HG03139 (cell line): ENCODE measurements at regions not wholly inside any gene's neighbourhood (a gene's known extent, or its start where the extent isn't known, plus 50 kb on each side); places are given as distances from the start of the nearest gene placed in this dataset.

Source experiments
- ATAC-seq: cut with Tn5 transposase; IDR thresholded peaks from one replicate; pipeline ENCODE4 v1.9.1; 2021; ENCODE audit not compliant: unreplicated experiment

DNA sequence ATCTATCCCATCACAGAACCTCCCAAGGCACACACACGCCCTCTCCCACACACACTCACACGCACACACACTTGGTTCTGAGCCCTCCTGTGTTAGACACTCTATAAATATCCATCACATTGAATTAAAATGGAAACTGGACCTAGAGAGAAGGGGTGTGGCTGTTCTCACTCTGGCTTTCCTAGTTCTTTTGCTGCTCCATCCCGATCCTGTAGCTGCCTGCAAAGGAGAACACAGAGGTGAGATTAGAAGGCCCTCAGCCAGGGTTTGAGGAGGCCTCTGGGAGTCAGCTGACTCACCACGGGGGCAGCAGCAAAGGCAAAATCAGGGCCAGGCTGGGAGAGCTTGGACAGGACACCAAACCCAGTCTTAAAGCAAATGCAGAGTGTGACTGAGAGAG lies 192.3 kb upstream of the CADM1 start:
- no peak for ATAC-seq

DNA sequence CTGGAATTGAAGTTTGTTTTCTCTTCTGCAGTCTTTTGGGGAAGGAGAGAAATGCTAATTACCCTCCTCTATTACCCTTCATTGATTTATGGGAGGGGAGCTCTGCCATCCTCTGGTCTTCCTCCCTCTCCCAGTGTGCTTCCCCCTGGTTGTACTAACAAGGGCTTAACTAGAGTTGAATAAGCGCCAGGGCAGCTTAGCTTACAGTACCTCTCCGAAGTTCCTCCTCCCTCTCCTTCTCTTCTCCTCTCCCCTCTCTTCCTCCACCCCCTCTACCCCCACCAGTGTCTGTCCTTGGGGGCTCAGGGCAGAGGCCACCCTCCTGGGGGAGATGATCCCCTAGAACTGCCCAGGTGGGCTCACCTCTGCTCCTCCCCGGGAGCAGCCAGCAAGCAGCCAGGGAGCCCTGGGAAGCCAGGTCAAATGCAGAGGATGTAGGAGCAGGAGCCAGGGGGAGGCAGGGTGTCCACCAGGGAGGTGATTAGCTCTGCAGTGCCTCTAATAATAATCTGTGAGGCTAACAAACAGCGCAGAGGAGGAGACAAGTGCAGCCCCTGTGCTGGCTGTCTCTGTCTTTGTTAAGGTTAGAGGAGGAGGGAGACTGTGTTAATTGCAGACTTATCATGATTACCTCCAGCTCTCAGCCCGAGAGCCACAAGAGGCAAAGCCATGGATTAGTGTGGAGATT lies 191.6 kb upstream of the CADM1 start:
- ATAC-seq: no peak

DNA sequence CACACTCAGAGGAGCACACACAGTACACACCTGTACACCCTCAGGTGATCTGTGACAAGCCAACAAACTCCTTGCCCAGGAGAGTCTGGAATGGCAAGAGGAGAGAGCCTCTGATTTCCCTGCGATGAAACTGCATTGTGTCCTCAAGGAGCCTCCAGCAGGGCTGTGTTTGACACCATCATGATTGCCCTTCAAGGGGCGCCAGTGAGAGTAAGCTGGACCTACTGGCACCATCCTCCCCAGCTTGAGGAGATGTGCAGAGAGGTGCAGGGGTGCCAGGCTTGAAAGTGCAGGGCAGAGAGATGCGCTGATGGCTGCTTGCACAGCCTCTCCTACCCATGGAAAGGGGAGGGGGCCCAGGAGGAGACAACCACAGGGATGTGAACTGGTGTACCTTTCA lies 188.8 kb upstream of the CADM1 start:
- no peak for ATAC-seq

GRCh38 chr11:115691030-115691429 lies 186.8 kb upstream of the CADM1 start:
- ATAC-seq: no peak

DNA sequence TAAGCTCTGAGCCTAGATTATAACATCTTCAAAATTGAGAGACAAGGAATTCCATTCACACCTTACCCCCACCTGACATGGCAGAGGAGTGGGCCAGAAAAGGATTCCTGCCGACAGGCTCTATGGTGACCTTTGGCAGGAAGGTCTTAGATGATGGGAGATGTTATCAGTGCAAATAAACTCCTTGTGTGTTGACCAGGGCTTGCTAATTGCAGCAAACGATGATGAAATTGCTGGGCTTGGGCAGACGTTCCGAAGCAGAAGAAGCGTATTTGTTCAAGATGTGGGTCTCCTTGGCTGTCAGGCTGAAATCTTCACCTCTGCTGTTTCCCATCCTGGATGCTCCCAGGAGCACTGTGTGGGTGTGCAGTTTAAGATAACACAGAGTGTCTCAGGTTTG lies 183.7 kb upstream of the CADM1 start:
- no peak for ATAC-seq

GRCh38 chr11:115684699-115685098 lies 180.5 kb upstream of the CADM1 start:
- ATAC-seq: no peak

GRCh38 chr11:115684135-115684534 lies 179.9 kb upstream of the CADM1 start:
- ATAC-seq: no peak

- no peak for ATAC-seq
Observed at GRCh38 chr11:115682888-115683287, 178.7 kb upstream of the CADM1 start.

GRCh38 chr11:115682101-115682500 lies 177.9 kb upstream of the CADM1 start:
- no peak for ATAC-seq

- no peak for ATAC-seq
Observed at GRCh38 chr11:115679945-115680344, 175.7 kb upstream of the CADM1 start.

- no peak for ATAC-seq
Observed at GRCh38 chr11:115678942-115679341, 174.7 kb upstream of the CADM1 start.

DNA sequence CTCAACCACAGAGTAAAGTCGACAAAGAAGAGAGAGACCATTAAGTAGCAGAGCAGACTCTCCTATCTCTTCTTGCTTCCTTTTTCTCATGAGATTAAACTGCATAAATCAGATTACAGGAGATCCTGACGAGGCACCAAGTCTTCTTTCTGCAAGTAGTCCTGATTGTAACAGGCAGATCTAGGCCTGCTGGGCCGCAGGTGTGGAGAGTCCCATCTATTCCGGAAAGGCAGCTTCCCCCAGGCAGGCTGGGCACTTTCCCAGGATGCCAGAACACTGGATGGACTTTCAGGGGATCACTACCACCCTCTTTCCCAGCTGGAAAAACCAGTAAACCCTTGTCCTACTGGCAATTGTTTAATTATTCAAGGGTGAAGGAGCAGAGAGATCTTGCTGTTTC lies 173.0 kb upstream of the CADM1 start:
- no peak for ATAC-seq

DNA sequence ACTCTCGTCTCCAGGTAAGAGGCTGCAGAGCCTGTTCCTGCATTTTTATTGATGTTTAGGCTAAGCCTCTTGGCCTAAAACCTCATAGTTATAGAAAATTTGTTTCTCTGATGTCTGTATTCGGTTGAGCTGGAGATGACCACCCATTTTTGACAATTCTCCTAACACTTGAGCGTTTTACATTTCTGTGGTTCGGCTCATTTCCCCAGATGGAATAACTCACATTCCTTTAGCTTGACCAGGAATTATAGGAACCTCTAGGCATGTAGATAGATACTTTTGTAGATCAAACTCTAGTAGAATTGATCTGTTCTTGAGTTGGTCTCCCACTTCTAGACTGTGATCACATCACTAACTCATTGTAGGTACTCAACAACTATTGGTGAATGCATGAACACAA lies 172.6 kb upstream of the CADM1 start:
- ATAC-seq: no peak

DNA sequence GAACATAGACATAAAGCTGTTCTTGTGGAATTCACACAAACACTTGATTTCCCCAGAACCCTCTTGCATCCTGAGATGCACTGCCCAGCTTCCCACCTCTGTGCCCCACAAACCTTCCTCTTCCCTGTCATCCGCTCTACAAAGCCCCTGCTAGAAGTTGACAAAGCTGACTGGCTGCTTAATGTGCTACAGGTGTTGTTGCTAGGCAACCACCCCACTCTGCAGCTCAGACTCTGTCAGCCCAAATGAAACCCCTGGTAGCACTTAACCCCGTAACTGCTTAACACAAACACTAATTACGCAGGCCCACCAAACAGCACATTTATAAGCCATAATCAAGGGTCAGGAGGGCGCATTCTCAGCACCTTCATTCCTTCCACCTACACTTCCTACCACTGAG lies 172.0 kb upstream of the CADM1 start:
- ATAC-seq: no peak

DNA sequence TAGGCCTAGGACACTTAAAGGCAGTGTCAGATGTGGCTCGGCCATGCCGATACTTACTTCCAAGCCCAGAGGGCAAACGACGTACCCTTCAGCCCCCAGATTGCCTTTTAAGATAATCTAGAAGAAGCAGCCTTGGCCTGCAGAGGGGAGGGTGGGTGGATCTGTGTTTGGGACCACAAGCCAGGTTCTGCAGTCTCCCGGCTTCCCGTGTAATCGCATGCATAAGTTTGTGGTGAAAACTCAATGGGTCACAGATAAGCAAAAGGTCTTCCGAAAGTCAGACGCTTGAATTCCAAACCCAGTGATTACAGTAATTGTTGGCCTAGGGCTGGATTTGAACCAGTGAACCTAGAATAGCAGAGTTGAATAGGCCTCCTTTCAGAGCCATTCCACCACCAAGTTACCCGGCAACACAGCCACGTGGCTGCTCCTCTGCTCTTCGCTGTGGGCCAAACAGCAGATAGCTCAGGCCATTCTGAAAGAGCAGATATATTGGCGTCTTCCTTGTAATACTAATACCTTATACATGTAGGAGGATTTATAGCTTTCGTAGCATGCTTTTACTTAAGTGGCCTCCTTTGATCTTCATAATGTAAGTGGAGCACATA lies 170.8 kb upstream of the CADM1 start:
- no peak for ATAC-seq

- no peak for ATAC-seq
Observed at GRCh38 chr11:115674176-115674936, 170.1 kb upstream of the CADM1 start.

GRCh38 chr11:115673720-115674119 lies 169.5 kb upstream of the CADM1 start:
- no peak for ATAC-seq

- ATAC-seq: no peak
Observed at GRCh38 chr11:115672999-115673411, 168.8 kb upstream of the CADM1 start.

GRCh38 chr11:115672412-115672811 lies 168.2 kb upstream of the CADM1 start:
- no peak for ATAC-seq

- no peak for ATAC-seq
Observed at GRCh38 chr11:115670538-115671205, 166.5 kb upstream of the CADM1 start.

DNA sequence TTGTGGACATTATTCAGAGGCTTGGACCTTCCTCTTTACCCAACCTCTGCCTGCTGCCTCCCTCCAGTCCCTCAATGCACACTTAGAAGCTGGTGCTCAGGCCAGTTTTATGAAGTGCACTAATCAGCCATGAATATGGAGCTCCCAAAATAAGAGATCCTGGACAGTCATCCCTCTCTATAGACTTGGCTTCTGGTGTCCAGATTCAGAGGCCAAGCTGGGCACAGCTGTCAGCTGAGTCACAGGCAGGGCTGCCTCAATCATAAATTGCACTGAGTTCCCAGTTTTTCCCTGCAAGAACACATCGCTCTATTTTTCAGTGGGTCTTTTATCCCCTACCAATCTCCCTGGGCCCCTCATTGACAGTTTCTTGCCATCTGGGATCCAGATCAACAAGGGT lies 161.7 kb upstream of the CADM1 start:
- no peak for ATAC-seq
